Caco-2 (cell line): ENCODE measurements at regions not wholly inside any gene's neighbourhood (a gene's known extent, or its start where the extent isn't known, plus 50 kb on each side); places are given as distances from the start of the nearest gene placed in this dataset.

Experiments
- BruUV-seq: library from RNA; stranded (reverse); fragments of 400-500 nt; replicated peaks from 2 replicates; lab custom pipeline; 2021; lab: Mats Ljungman, UMichigan
- CTCF ChIA-PET: fragments of 300-600 bp; sonication (Branson Sonifier 250); formaldehyde crosslinking; loops from one replicate; lab custom pipeline; 2022; ENCODE audit warnings: antibody characterized with exemption; lab: Charles Lee
- POLR2A ChIA-PET: fragments of 300-600 bp; sonication (Branson Sonifier 250); formaldehyde crosslinking; loops from one replicate; lab custom pipeline; 2022; ENCODE audit warnings: antibody characterized with exemption; lab: Charles Lee
- DNase-seq, 2 experiments: peaks; one replicate each; pipeline versions ENCODE4 v3.0.0 to v3.0.0-alpha.2; 2020 to 2022
- H3K27me3 ChIP-seq: replicated peaks from 2 replicates; pipeline ENCODE4 v1.6.0; 2011; ENCODE audit warnings: low read length; ENCODE audit not compliant: control insufficient read depth, insufficient read depth
- H3K36me3 ChIP-seq: 2 replicates; pipeline ENCODE4 v1.5.1; 2011; ENCODE audit warnings: low read length; ENCODE audit not compliant: control insufficient read depth, insufficient read depth
- H3K4me1 ChIP-seq: fragments of 250-450 bp; sonication (Bioruptor Pico); 2 replicates; pipeline ENCODE4 v1.5.1; 2020; ENCODE audit warnings: mild to moderate bottlenecking
- H3K4me3 ChIP-seq: 2 replicates; pipeline ENCODE4 v1.5.1; 2011; ENCODE audit warnings: low read depth, mild to moderate bottlenecking, control low read depth, low read length
- H3K9me3 ChIP-seq: fragments of 250-450 bp; sonication (Bioruptor Pico); 2 replicates; pipeline ENCODE4 v1.5.1; 2020; ENCODE audit warnings: mild to moderate bottlenecking, moderate library complexity
- H3K27ac Mint-ChIP-seq: one replicate; pipeline ENCODE4 v1.8.0; 2022; ENCODE audit warnings: mixed read lengths; ENCODE audit not compliant: unreplicated experiment
- H3K27me3 Mint-ChIP-seq: one replicate; pipeline ENCODE4 v1.8.0; 2022; ENCODE audit warnings: mixed read lengths; ENCODE audit not compliant: insufficient read depth, unreplicated experiment
- H3K36me3 Mint-ChIP-seq: one replicate; pipeline ENCODE4 v1.8.0; 2022; ENCODE audit warnings: mild to moderate bottlenecking, mixed read lengths; ENCODE audit not compliant: insufficient read depth, unreplicated experiment
- H3K4me1 Mint-ChIP-seq: one replicate; pipeline ENCODE4 v1.8.0; 2022; ENCODE audit warnings: low read depth, mixed read lengths; ENCODE audit not compliant: unreplicated experiment
- H3K4me3 Mint-ChIP-seq: one replicate; pipeline ENCODE4 v1.8.0; 2022; ENCODE audit warnings: mild to moderate bottlenecking, moderate library complexity, mixed read lengths; ENCODE audit not compliant: unreplicated experiment
- H3K9me3 Mint-ChIP-seq: one replicate; pipeline ENCODE4 v1.8.0; 2022; ENCODE audit warnings: mixed read lengths; ENCODE audit not compliant: unreplicated experiment
- CTCF ChIP-seq, 2 experiments: fragments of 200-600 bp in 1 of 2; IDR thresholded peaks; 1 replicate in 1 of 2; 2 replicates in 1 of 2; pipeline versions ENCODE4 v1.5.1 to v1.8.0; 2011 to 2022; ENCODE audit warnings: antibody characterized with exemption in 1 of 2, control low read depth in 1 of 2, inconsistent platforms in 1 of 2, low read depth in 1 of 2, low read length in 1 of 2, mild to moderate bottlenecking in 1 of 2, moderate library complexity in 1 of 2; ENCODE audit not compliant: insufficient read depth in 1 of 2, severe bottlenecking in 1 of 2, unreplicated experiment in 1 of 2
- intact Hi-C: fragments of 100-400 bp; cut with micrococcal nuclease; formaldehyde crosslinking; loops from one replicate; pipeline ENCODE4 v1.10.0; 2022; ENCODE audit not compliant: unreplicated experiment

- H3K4me1 ChIP-seq, result no peaks in the 10 kb centered on the region
- H3K27ac Mint-ChIP-seq, result no peak overlapping the region
- no peaks in the 10 kb centered on the region for H3K27me3 ChIP-seq
- ChIA-PET CTCF (interaction anchor here (0.6 to 1.7 kb wide), 13 partner anchors 10 to 603 kb away, joined by 3 to 81 read pairs (median 6); partner anchors contain the start of genes CCDC71L and NAMPT), POLR2A (interaction anchor here (0.7 to 1.1 kb wide), 2 partner anchors 19 to 287 kb away, joined by 3 to 4 read pairs; no protein-coding TSS in a partner anchor)
- no peaks in the 10 kb centered on the region for H3K36me3 ChIP-seq
- no peaks in the 10 kb centered on the region for H3K9me3 ChIP-seq
- TF ChIP-seq CTCF (IDR thresholded peaks at IDR 0.05; ENCODE audit: insufficient read depth in 1 of 2, low read depth in 1 of 2, low read length in 1 of 2, severe bottlenecking in 1 of 2, unreplicated experiment in 1 of 2), result no peak
- intact Hi-C loops, result loop anchor here (1.0 to 5.0 kb wide), 3 partner anchors 345 to 604 kb away; no protein-coding TSS in a partner anchor
- H3K36me3 Mint-ChIP-seq, result no peaks in the 10 kb centered on the region
- DNase-seq, result no peak
- peaks cover 3% of the 10 kb centered on the region for H3K27me3 Mint-ChIP-seq
- no peaks in the 10 kb centered on the region for H3K9me3 Mint-ChIP-seq
- no peak overlapping the region for H3K4me3 ChIP-seq
- H3K4me1 Mint-ChIP-seq, result no peaks in the 10 kb centered on the region
- BruUV-seq, result no TSS peak
- no peak overlapping the region for H3K4me3 Mint-ChIP-seq
Observed at GRCh38 chr7:106177300-106177690, 65.2 kb upstream of the SYPL1 start.

GRCh38 chr7:106176414-106177299 lies 64.5 kb upstream of the SYPL1 start:
- Mint-ChIP-seq H3K27ac (no peak overlapping the region), H3K27me3 (peaks cover 3% of the 10 kb centered on the region), H3K4me1 (no peaks in the 10 kb centered on the region), H3K36me3 (no peaks in the 10 kb centered on the region), H3K9me3 (no peaks in the 10 kb centered on the region), H3K4me3 (no peak overlapping the region)
- Histone ChIP-seq H3K9me3 (no peaks in the 10 kb centered on the region), H3K36me3 (no peaks in the 10 kb centered on the region), H3K4me1 (no peaks in the 10 kb centered on the region), H3K27me3 (no peaks in the 10 kb centered on the region), H3K4me3 (no peak overlapping the region)
- BruUV-seq, result no TSS peak
- ChIA-PET CTCF (interaction anchor here (0.6 to 1.7 kb wide), 13 partner anchors 9 to 604 kb away, joined by 3 to 81 read pairs (median 6); partner anchors contain the start of genes CCDC71L and NAMPT), POLR2A (interaction anchor here (0.7 to 1.1 kb wide), 2 partner anchors 20 to 288 kb away, joined by 3 to 4 read pairs; no protein-coding TSS in a partner anchor)
- intact Hi-C loops, result loop anchor here (1.0 to 5.0 kb wide), 6 partner anchors 286 to 604 kb away; no protein-coding TSS in a partner anchor
- peak; percentile 96 for TF ChIP-seq CTCF (IDR thresholded peaks at IDR 0.05; ENCODE audit: insufficient read depth in 1 of 2, low read depth in 1 of 2, low read length in 1 of 2, severe bottlenecking in 1 of 2, unreplicated experiment in 1 of 2)
- peak; percentile 81 to 89 for DNase-seq

GRCh38 chr7:106175507-106175906 lies 63.4 kb upstream of the SYPL1 start:
- TF ChIP-seq CTCF (IDR thresholded peaks at IDR 0.05; ENCODE audit: insufficient read depth in 1 of 2, low read depth in 1 of 2, low read length in 1 of 2, severe bottlenecking in 1 of 2, unreplicated experiment in 1 of 2), result no peak
- no peak overlapping the region for H3K4me3 Mint-ChIP-seq
- Histone ChIP-seq H3K4me1 (no peaks in the 10 kb centered on the region), H3K27me3 (no peaks in the 10 kb centered on the region), H3K4me3 (no peak overlapping the region), H3K9me3 (no peaks in the 10 kb centered on the region), H3K36me3 (no peaks in the 10 kb centered on the region)
- H3K9me3 Mint-ChIP-seq, result no peaks in the 10 kb centered on the region
- POLR2A ChIA-PET, result no interaction called here
- H3K36me3 Mint-ChIP-seq, result no peaks in the 10 kb centered on the region
- DNase-seq, result no peak
- no peaks in the 10 kb centered on the region for H3K4me1 Mint-ChIP-seq
- CTCF ChIA-PET, result no interaction called here
- no peak overlapping the region for H3K27ac Mint-ChIP-seq
- BruUV-seq, result no TSS peak
- intact Hi-C loops, result loop anchor here (5.0 kb wide), 1 partner anchor 347 kb away; no protein-coding TSS in a partner anchor
- H3K27me3 Mint-ChIP-seq, result peaks cover 3% of the 10 kb centered on the region
